ENCODE measurements at regions not wholly inside any gene's neighbourhood (a gene's known extent, or its start where the extent isn't known, plus 50 kb on each side); places are given as distances from the start of the nearest gene placed in this dataset.

DNA sequence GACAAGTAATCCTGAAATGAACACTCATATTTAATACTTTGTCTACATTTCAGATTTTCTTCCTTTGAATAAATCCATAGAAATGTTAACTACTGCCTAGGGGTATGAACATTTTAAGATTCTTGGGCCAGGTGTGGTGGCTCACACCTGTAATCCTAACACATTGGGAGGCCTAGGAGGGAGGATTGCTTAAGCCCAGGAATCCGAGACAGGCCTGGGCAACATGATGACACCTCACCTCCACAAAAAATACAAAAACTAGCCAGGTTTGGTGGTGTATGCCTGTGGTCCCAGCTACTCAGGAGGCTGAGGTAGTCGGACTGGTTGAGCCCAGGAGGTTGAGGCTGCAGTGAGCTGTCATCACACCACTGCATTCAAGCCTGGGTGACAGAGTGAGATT, 73.9 kb upstream of the PIAS1 start:
- no peak for TF ChIP-seq CTCF (IDR thresholded peaks at IDR 0.05; ENCODE audit: low read depth, low read length, poor library complexity, severe bottlenecking)
- TF ChIP-seq EZH2phosphoT487 (IDR thresholded peaks at IDR 0.05; ENCODE audit: borderline replicate concordance, low read length) = no peak
